A549 (cell line): ENCODE measurements at regions not wholly inside any gene's neighbourhood (a gene's known extent, or its start where the extent isn't known, plus 50 kb on each side); places are given as distances from the start of the nearest gene placed in this dataset.

Experiments used
- ATAC-seq, 2 experiments: fragments of 200-7000 bp in 1 of 2; fragments of >200 bp in 1 of 2; cut with Nextera tagmentation in 1 of 2; cut with Tn5 transposase in 1 of 2; 3 replicates each; pipeline versions ENCODE4 v1.8.0 to v1.9.1; 2018 to 2020; ENCODE audit warnings: mild to moderate bottlenecking in 1 of 2, moderate library complexity in 1 of 2
- CTCF ChIA-PET: fragments of 300-600 bp; sonication (Branson Sonifier 250); formaldehyde crosslinking; extraction: SDS; loops from one replicate; lab custom pipeline; 2021; ENCODE audit warnings: antibody characterized with exemption, inconsistent platforms; lab: Yijun Ruan, JAX
- POLR2A ChIA-PET: fragments of 350-600 bp; formaldehyde crosslinking; extraction: SDS; loops from one replicate; lab custom pipeline; 2021; ENCODE audit warnings: antibody characterized with exemption, inconsistent platforms; lab: Yijun Ruan, JAX
- DNase-seq, 2 experiments: peaks; one replicate each; pipeline versions ENCODE4 v3.0.0 to v3.0.0-alpha.2; 2011 to 2016; ENCODE audit warnings: low read depth in 1 of 2, low spot score in 1 of 2
- FAIRE-seq: peaks from 2 replicates; lab custom pipeline; 2011; peaks lifted over from hg19 to GRCh38; lab: Jason Lieb, UNC
- H3K27ac ChIP-seq, 2 experiments: fragments of >200 bp; sonication (Bioruptor Twin); formaldehyde crosslinking; 3 replicates each; pipeline ENCODE4 v1.5.1; 2016 to 2017
- H3K4me1 ChIP-seq: fragments of >200 bp; sonication (Bioruptor Twin); formaldehyde crosslinking; 3 replicates; pipeline ENCODE4 v1.6.1; 2016
- H3K4me2 ChIP-seq: fragments of >200 bp; sonication (Bioruptor Twin); formaldehyde crosslinking; 3 replicates; pipeline ENCODE4 v1.6.1; 2016
- H3K4me3 ChIP-seq: fragments of >200 bp; sonication (Bioruptor Twin); formaldehyde crosslinking; 3 replicates; pipeline ENCODE4 v1.5.1; 2016
- H3K9me3 ChIP-seq: fragments of >200 bp; sonication (Bioruptor Twin); formaldehyde crosslinking; 3 replicates; pipeline ENCODE4 v1.6.1; 2016
- ATOH8 ChIP-seq: fragments of 250-450 bp; sonication (Bioruptor Pico); IDR thresholded peaks from 2 replicates; pipeline ENCODE4 v1.5.0; 2020; ENCODE audit warnings: low read depth, mild to moderate bottlenecking, moderate library complexity
- BHLHE40 ChIP-seq: IDR thresholded peaks from 2 replicates; pipeline ENCODE4 v1.6.1; 2012; ENCODE audit warnings: low read depth, low read length, inconsistent platforms
- CHD2 ChIP-seq: fragments of 150-350 bp; IDR thresholded peaks from 2 replicates; pipeline ENCODE4 v1.6.1; 2014; ENCODE audit warnings: low read length; ENCODE audit not compliant: partially characterized antibody
- CHD4 ChIP-seq: fragments of 200-600 bp; sonication (generic); IDR thresholded peaks from 2 replicates; pipeline ENCODE4 v1.6.1; 2016; ENCODE audit warnings: antibody characterized with exemption, mild to moderate bottlenecking, borderline replicate concordance
- CTCF ChIP-seq: fragments of >200 bp; sonication (Bioruptor Twin); formaldehyde crosslinking; IDR thresholded peaks from 3 replicates; pipeline ENCODE4 v1.5.1; 2016
- EHF ChIP-seq: fragments of 250-450 bp; sonication (Bioruptor Pico); IDR thresholded peaks from 2 replicates; pipeline ENCODE4 v1.5.0; 2020; ENCODE audit warnings: mild to moderate bottlenecking
- EHMT2 ChIP-seq: fragments of 200-600 bp; sonication (generic); IDR thresholded peaks from 2 replicates; pipeline ENCODE4 v1.6.1; 2016; ENCODE audit warnings: antibody characterized with exemption, low read depth, mild to moderate bottlenecking, moderate library complexity
- EP300 ChIP-seq, 2 experiments: fragments of >200 bp; sonication (Bioruptor Twin); formaldehyde crosslinking; IDR thresholded peaks; 2 replicates in 1 of 2; 3 replicates in 1 of 2; pipeline ENCODE4 v1.6.1; 2016 to 2017
- HDAC2 ChIP-seq: fragments of 200-600 bp; sonication (generic); IDR thresholded peaks from 2 replicates; pipeline ENCODE4 v1.6.1; 2016
- HOXB5 ChIP-seq: fragments of 250-450 bp; sonication (Bioruptor Pico); IDR thresholded peaks from 2 replicates; pipeline ENCODE4 v1.5.0; 2020; ENCODE audit warnings: mild to moderate bottlenecking, moderate library complexity
- JUN ChIP-seq, 2 experiments: fragments of >200 bp; sonication (Bioruptor Twin); formaldehyde crosslinking; IDR thresholded peaks; 2 replicates in 1 of 2; 3 replicates in 1 of 2; pipeline ENCODE4 v1.6.1; 2016 to 2017
- MAX ChIP-seq: IDR thresholded peaks from 2 replicates; pipeline ENCODE4 v1.6.1; 2012
- MYC ChIP-seq: IDR thresholded peaks from 2 replicates; pipeline ENCODE4 v1.6.1; 2012; ENCODE audit warnings: mild to moderate bottlenecking, inconsistent platforms, low read length, improper control_type of control experiment, borderline replicate concordance
- NPAS2 ChIP-seq: fragments of 250-450 bp; sonication (Bioruptor Pico); IDR thresholded peaks from 2 replicates; pipeline ENCODE4 v1.8.0; 2022; ENCODE audit warnings: mild to moderate bottlenecking, moderate library complexity, borderline replicate concordance
- POLR2A ChIP-seq: IDR thresholded peaks from 2 replicates; pipeline ENCODE4 v1.6.1; 2012; ENCODE audit warnings: mild to moderate bottlenecking, low read length
- RARB ChIP-seq: fragments of 250-450 bp; sonication (Bioruptor Pico); IDR thresholded peaks from 2 replicates; pipeline ENCODE4 v1.8.0; 2021; ENCODE audit warnings: mild to moderate bottlenecking, moderate library complexity
- REST ChIP-seq: fragments of 200-600 bp; sonication (generic); IDR thresholded peaks from 2 replicates; pipeline ENCODE4 v1.6.1; 2016; ENCODE audit warnings: antibody characterized with exemption, mild to moderate bottlenecking, moderate library complexity
- RFX5 ChIP-seq: fragments of 450-650 bp; IDR thresholded peaks from 2 replicates; pipeline ENCODE4 v1.7.1; 2014; ENCODE audit warnings: antibody characterized with exemption, mild to moderate bottlenecking, moderate library complexity
- RNF2 ChIP-seq: fragments of 200-600 bp; sonication (generic); IDR thresholded peaks from 2 replicates; pipeline ENCODE4 v1.6.1; 2016; ENCODE audit warnings: low read depth, mild to moderate bottlenecking, antibody characterized with exemption, moderate library complexity, borderline replicate concordance
- ZFP36 ChIP-seq: fragments of 450-650 bp; IDR thresholded peaks from 2 replicates; pipeline ENCODE4 v1.6.1; 2014; ENCODE audit warnings: borderline replicate concordance; ENCODE audit not compliant: partially characterized antibody
- WGBS: methylation state at CpG from one replicate; pipeline ENCODE4 v1.1.6; 2017; ENCODE audit errors: missing lambda C conversion rate; 5-methylcytosine and 5-hydroxymethylcytosine counted together

DNA sequence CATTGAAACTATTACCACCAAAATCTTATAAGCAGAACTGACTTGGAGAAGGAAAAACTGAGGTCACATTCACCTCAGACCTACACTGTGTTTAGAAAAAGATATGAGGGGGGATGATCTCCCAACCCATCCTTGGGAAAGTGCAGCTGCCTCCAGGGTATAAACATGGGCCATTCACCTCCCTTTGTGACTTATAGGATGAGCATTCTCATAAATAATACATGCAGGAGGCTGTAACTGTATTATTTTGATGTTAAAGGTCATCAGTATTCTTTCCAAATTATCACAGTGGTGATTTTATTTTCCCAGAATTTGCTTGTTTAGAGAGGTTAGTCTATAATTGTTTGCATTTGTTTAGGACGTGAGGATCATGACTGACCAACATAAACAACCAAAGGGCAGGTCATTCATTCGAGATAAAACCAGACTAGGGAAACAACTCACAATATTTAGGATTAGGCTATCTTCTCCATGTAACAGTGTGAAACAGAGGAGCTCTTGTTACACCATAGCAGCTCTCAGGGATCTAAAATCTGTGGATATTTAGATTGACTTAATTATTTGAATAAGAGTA, 109.2 kb upstream of the NR5A2 start (continued):
- TF ChIP-seq REST (no peak), HOXB5 (CRISPR knock-in tag) (no peak), EP300 (IDR thresholded peaks at IDR 0.05) (no peak), MYC (no peak), MAX (no peak), CTCF (no peak), EHF (CRISPR knock-in tag) (no peak), ATOH8 (CRISPR knock-in tag) (no peak)

DNA sequence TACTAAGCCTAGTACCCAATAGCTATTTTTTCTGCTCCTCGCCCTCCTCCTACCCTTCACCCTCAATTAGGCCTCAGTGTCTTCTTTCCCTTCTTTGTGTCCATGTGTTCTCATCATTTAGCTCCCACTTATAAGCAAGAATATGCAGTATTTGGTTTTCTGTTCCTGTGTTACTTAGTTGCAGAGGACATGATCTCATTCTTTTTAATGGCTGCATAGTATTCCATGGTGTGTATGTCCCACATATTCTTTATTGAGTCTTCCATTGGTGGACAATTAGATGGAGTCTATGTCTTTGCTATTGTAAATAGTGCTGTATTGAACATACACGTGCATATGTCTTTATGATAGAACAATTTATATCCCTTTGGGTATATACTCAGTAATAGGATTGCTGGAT, 106.9 kb upstream of the NR5A2 start:
- WGBS: 81% methylated on average over 2 of the region's 2 CpGs
- TF ChIP-seq HDAC2 (no peak), ZFP36 (no peak), POLR2A (no peak), ATOH8 (CRISPR knock-in tag) (no peak), JUN (IDR thresholded peaks at IDR 0.05) (no peak), NPAS2 (CRISPR knock-in tag) (no peak), BHLHE40 (no peak), RNF2 (no peak), RFX5 (no peak), RARB (CRISPR knock-in tag) (no peak), EP300 (IDR thresholded peaks at IDR 0.05) (no peak), EHMT2 (no peak), CHD2 (no peak), CHD4 (no peak)
- FAIRE-seq (no peak), DNase-seq (no peak), ATAC-seq (no peak)
- Histone ChIP-seq H3K4me3 (no peak overlapping the region), H3K4me2 (no peak overlapping the region), H3K9me3 (no peaks in the 10 kb centered on the region), H3K27ac (no peak overlapping the region), H3K4me1 (peaks cover 21% of the 10 kb centered on the region)
- CTCF ChIA-PET: interaction anchor here (0.5 kb wide), 1 partner anchor 48 kb away, joined by 3 read pairs; no protein-coding TSS in a partner anchor
- POLR2A ChIA-PET: no interaction called here
